SU-DHL-6 (cell line): ENCODE measurements at regions not wholly inside any gene's neighbourhood (a gene's known extent, or its start where the extent isn't known, plus 50 kb on each side); places are given as distances from the start of the nearest gene placed in this dataset.

Experiments
- H2AFZ ChIP-seq: fragments of 200-600 bp; sonication (generic); 2 replicates; pipeline ENCODE4 v1.6.1; 2014; ENCODE audit warnings: low read depth, mild to moderate bottlenecking, moderate library complexity, mixed read lengths, antibody characterized with exemption, low read length; ENCODE audit not compliant: severe bottlenecking
- H3F3A ChIP-seq: fragments of 200-600 bp; shearing (Covaris generic); 2 replicates; pipeline ENCODE4 v1.6.0; 2016; ENCODE audit warnings: antibody characterized with exemption, mild to moderate bottlenecking; ENCODE audit not compliant: insufficient read depth
- H3K27ac ChIP-seq: fragments of 200-600 bp; sonication (generic); 2 replicates; pipeline ENCODE4 v1.5.1; 2016; ENCODE audit warnings: low read depth, mild to moderate bottlenecking, low read length, moderate library complexity, mixed read lengths
- H3K27me3 ChIP-seq: fragments of 200-600 bp; sonication (generic), shearing (Covaris generic); 2 replicates; pipeline ENCODE4 v1.6.0; 2014; ENCODE audit warnings: mild to moderate bottlenecking, low read length
- H3K36me3 ChIP-seq: fragments of 200-600 bp; sonication (generic); 2 replicates; pipeline ENCODE4 v1.6.1; 2014; ENCODE audit warnings: mild to moderate bottlenecking, low read length, mixed read lengths
- H3K4me2 ChIP-seq: fragments of 300-600, 200-600 bp; shearing (Covaris generic), sonication (generic); 2 replicates; pipeline ENCODE4 v1.6.0; 2014; ENCODE audit warnings: low read length, low read depth, mild to moderate bottlenecking; ENCODE audit not compliant: poor library complexity, severe bottlenecking
- H3K4me3 ChIP-seq: fragments of 200-600 bp; sonication (generic); 2 replicates; pipeline ENCODE4 v1.5.1; 2014; ENCODE audit warnings: antibody characterized with exemption, low read length, mild to moderate bottlenecking, mixed read lengths; ENCODE audit not compliant: insufficient read depth, poor library complexity, severe bottlenecking
- H3K79me2 ChIP-seq: fragments of 200-600 bp; sonication (generic); 2 replicates; pipeline ENCODE4 v1.6.1; 2014; ENCODE audit warnings: mild to moderate bottlenecking, low read length, moderate library complexity; ENCODE audit not compliant: insufficient read depth
- H3K9ac ChIP-seq: fragments of 200-600 bp; sonication (generic); 2 replicates; pipeline ENCODE4 v1.7.0; 2014; ENCODE audit warnings: mild to moderate bottlenecking, low read length
- H3K9me2 ChIP-seq: fragments of 200-600 bp; sonication (generic); replicated peaks from 2 replicates; pipeline ENCODE4 v1.6.1; 2014; ENCODE audit warnings: low read length; ENCODE audit not compliant: insufficient read depth
- H3K9me3 ChIP-seq: fragments of 200-600 bp; sonication (generic); 2 replicates; pipeline ENCODE4 v1.6.1; 2014; ENCODE audit warnings: low read length, mixed read lengths; ENCODE audit not compliant: insufficient read depth
- H4K20me1 ChIP-seq: fragments of 200-600 bp; sonication (generic); 2 replicates; pipeline ENCODE4 v1.6.1; 2014; ENCODE audit warnings: low read depth, mild to moderate bottlenecking, antibody characterized with exemption, low read length, moderate library complexity, mixed read lengths
- CTCF ChIP-seq: fragments of 200-600 bp; sonication (generic); IDR thresholded peaks from one replicate; pipeline ENCODE4 v1.5.1; 2017; ENCODE audit warnings: antibody characterized with exemption, mild to moderate bottlenecking, low read length, moderate library complexity; ENCODE audit not compliant: insufficient read depth, poor library complexity, severe bottlenecking
- EZH2phosphoT487 ChIP-seq: fragments of 200-600 bp; sonication (generic), shearing (Covaris generic); conservative IDR thresholded peaks from 2 replicates; pipeline ENCODE4 v1.6.1; 2018; ENCODE audit warnings: mild to moderate bottlenecking, antibody characterized with exemption, low read length, moderate library complexity, mixed read lengths

GRCh38 chr1:216936779-216937178 is 213.6 kb upstream of the ESRRG start:
- TF ChIP-seq EZH2phosphoT487 (no peak), CTCF (no peak)
- Histone ChIP-seq H3K9ac (no peak overlapping the region), H2AFZ (no peak overlapping the region)

GRCh38 chr1:216935901-216936300 is 212.7 kb upstream of the ESRRG start:
- no peaks in the 10 kb centered on the region for H4K20me1 ChIP-seq
- no peaks in the 10 kb centered on the region for H3F3A ChIP-seq
- no peaks in the 10 kb centered on the region for H3K27me3 ChIP-seq
- no peaks in the 10 kb centered on the region for H3K79me2 ChIP-seq
- no peak overlapping the region for H2AFZ ChIP-seq
- H3K9me2 ChIP-seq: no peaks in the 10 kb centered on the region
- H3K27ac ChIP-seq: no peak overlapping the region
- H3K36me3 ChIP-seq: no peaks in the 10 kb centered on the region
- no peak overlapping the region for H3K4me2 ChIP-seq
- no peak for TF ChIP-seq EZH2phosphoT487
- no peak for TF ChIP-seq CTCF
- no peak overlapping the region for H3K4me3 ChIP-seq
- H3K9ac ChIP-seq: no peak overlapping the region
- H3K9me3 ChIP-seq: no peaks in the 10 kb centered on the region

More at GRCh38 chr1:216936779-216937178, 213.6 kb upstream of the ESRRG start:
- no peaks in the 10 kb centered on the region for H3F3A ChIP-seq
- H3K79me2 ChIP-seq: no peaks in the 10 kb centered on the region
- H3K9me2 ChIP-seq: no peaks in the 10 kb centered on the region
- H3K36me3 ChIP-seq: no peaks in the 10 kb centered on the region
- no peaks in the 10 kb centered on the region for H4K20me1 ChIP-seq
- no peak overlapping the region for H3K4me3 ChIP-seq
- no peak overlapping the region for H3K27ac ChIP-seq
- H3K9me3 ChIP-seq: no peaks in the 10 kb centered on the region
- H3K4me2 ChIP-seq: no peak overlapping the region
- H3K27me3 ChIP-seq: no peaks in the 10 kb centered on the region

GRCh38 chr1:216932424-216932823 is 209.2 kb upstream of the ESRRG start:
- no peak overlapping the region for H2AFZ ChIP-seq
- no peaks in the 10 kb centered on the region for H3F3A ChIP-seq
- H4K20me1 ChIP-seq: no peaks in the 10 kb centered on the region
- H3K9me3 ChIP-seq: no peaks in the 10 kb centered on the region
- H3K9ac ChIP-seq: no peak overlapping the region
- H3K36me3 ChIP-seq: no peaks in the 10 kb centered on the region
- H3K4me3 ChIP-seq: no peak overlapping the region
- H3K27me3 ChIP-seq: no peaks in the 10 kb centered on the region
- no peaks in the 10 kb centered on the region for H3K9me2 ChIP-seq
- no peaks in the 10 kb centered on the region for H3K79me2 ChIP-seq
- no peak overlapping the region for H3K4me2 ChIP-seq
- TF ChIP-seq CTCF: no peak
- TF ChIP-seq EZH2phosphoT487: no peak
- H3K27ac ChIP-seq: no peak overlapping the region
